Astrocyte (in vitro differentiated cells and primary cell): ENCODE measurements at regions not wholly inside any gene's neighbourhood (a gene's known extent, or its start where the extent isn't known, plus 50 kb on each side); places are given as distances from the start of the nearest gene placed in this dataset.

Experiments used
- DNase-seq: peaks from one replicate; pipeline ENCODE4 v3.0.0-alpha.2; 2010; ENCODE audit warnings: low read depth
- FAIRE-seq: peaks from 2 replicates; lab custom pipeline; 2011; peaks lifted over from hg19 to GRCh38; lab: Jason Lieb, UNC
- H2AFZ ChIP-seq: 2 replicates; pipeline ENCODE4 v1.6.0; 2012; ENCODE audit warnings: low read depth, low read length, inconsistent platforms
- H3K27ac ChIP-seq: 2 replicates; pipeline ENCODE4 v1.5.1; 2011; ENCODE audit warnings: low read depth, low read length, inconsistent platforms
- H3K27me3 ChIP-seq: 2 replicates; pipeline ENCODE4 v1.6.0; 2011; ENCODE audit warnings: low read length, inconsistent platforms; ENCODE audit not compliant: insufficient read depth
- H3K36me3 ChIP-seq: 2 replicates; pipeline ENCODE4 v1.5.1; 2011; ENCODE audit warnings: low read length, inconsistent platforms; ENCODE audit not compliant: insufficient read depth
- H3K4me1 ChIP-seq: 2 replicates; pipeline ENCODE4 v1.5.1; 2011; ENCODE audit warnings: low read length, inconsistent platforms; ENCODE audit not compliant: insufficient read depth
- H3K4me2 ChIP-seq: 2 replicates; pipeline ENCODE4 v1.6.0; 2012; ENCODE audit warnings: low read length, inconsistent platforms
- H3K4me3 ChIP-seq: 2 replicates; pipeline ENCODE4 v1.5.1; 2011; ENCODE audit warnings: low read depth, mild to moderate bottlenecking, low read length, inconsistent platforms; ENCODE audit not compliant: insufficient read depth
- H3K79me2 ChIP-seq: 2 replicates; pipeline ENCODE4 v1.6.0; 2012; ENCODE audit warnings: mild to moderate bottlenecking, low read length, inconsistent platforms; ENCODE audit not compliant: insufficient read depth
- H3K9ac ChIP-seq: 2 replicates; pipeline ENCODE4 v1.6.0; 2012; ENCODE audit warnings: mild to moderate bottlenecking, low read length, inconsistent platforms
- H3K9me3 ChIP-seq: 2 replicates; pipeline ENCODE4 v1.5.1; 2012; ENCODE audit warnings: low read depth, mild to moderate bottlenecking, low read length, inconsistent platforms; ENCODE audit not compliant: insufficient read depth
- H4K20me1 ChIP-seq: 2 replicates; pipeline ENCODE4 v1.6.0; 2012; ENCODE audit warnings: low read length, inconsistent platforms; ENCODE audit not compliant: insufficient read depth
- H3K27ac Mint-ChIP-seq: one replicate; pipeline ENCODE4 v1.8.0; 2021; ENCODE audit warnings: mild to moderate bottlenecking, mixed read lengths; ENCODE audit not compliant: unreplicated experiment
- H3K27me3 Mint-ChIP-seq: one replicate; pipeline ENCODE4 v1.8.0; 2021; ENCODE audit warnings: low read depth, mixed read lengths; ENCODE audit not compliant: unreplicated experiment
- H3K36me3 Mint-ChIP-seq: one replicate; pipeline ENCODE4 v1.8.0; 2021; ENCODE audit warnings: low read depth, mixed read lengths; ENCODE audit not compliant: unreplicated experiment
- H3K4me1 Mint-ChIP-seq: one replicate; pipeline ENCODE4 v1.8.0; 2021; ENCODE audit warnings: low read depth, mixed read lengths; ENCODE audit not compliant: unreplicated experiment
- H3K4me3 Mint-ChIP-seq: one replicate; pipeline ENCODE4 v1.8.0; 2021; ENCODE audit warnings: mild to moderate bottlenecking, moderate library complexity, mixed read lengths; ENCODE audit not compliant: unreplicated experiment
- H3K9me3 Mint-ChIP-seq: one replicate; pipeline ENCODE4 v1.8.0; 2021; ENCODE audit warnings: mild to moderate bottlenecking, mixed read lengths; ENCODE audit not compliant: unreplicated experiment
- EZH2 ChIP-seq: IDR thresholded peaks from 2 replicates; pipeline ENCODE4 v1.6.1; 2012; ENCODE audit warnings: mild to moderate bottlenecking, low read length, inconsistent platforms; ENCODE audit not compliant: insufficient read depth
- TF ChIP-seq, protein P1 (sequence below): IDR thresholded peaks from 2 replicates; pipeline ENCODE4 v1.5.1; 2011; ENCODE audit warnings: low read depth, mild to moderate bottlenecking, inconsistent platforms, low read length, moderate library complexity; ENCODE audit not compliant: insufficient read depth

DNA sequence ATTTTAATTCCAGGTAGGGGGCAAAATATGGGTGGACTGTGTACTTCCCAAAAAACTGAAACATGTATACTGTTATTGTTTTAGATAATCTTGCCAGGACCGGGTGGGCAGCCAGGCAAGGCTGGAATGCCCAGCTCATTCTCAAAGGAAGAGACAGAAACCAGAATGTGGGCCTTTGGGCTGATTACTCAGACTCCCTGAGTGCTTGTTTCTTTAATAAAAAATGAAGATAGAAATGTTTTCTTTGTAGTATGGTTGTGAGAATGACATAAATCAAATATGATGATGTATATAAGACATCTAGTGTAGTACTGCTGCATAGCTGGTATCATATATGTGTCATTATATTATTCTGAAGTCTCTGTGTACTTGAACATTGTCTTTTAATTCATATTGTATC is 231.6 kb upstream of the NT5C1B start:
- peaks cover 2% of the 10 kb centered on the region for H3K9me3 Mint-ChIP-seq
- H3K4me3 Mint-ChIP-seq: no peak overlapping the region

DNA sequence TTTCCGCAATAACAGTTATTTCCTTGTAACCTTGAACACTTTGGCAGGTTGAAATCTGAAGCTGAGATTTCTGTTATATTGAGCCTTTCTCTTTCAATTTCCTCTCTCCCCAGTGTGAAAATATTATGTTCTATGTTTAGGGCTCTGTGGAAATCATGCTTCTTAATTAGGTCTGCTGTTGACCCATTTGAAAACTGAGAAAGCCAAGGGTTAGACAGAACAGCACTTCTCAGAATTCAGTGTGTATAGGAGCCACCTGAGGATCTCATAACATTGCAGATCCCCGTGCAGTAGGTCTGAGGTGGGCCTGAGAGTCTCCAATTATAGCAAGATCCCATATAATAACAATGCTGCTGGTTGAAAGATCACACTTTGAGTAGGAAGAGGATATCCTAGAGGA is 230.2 kb upstream of the NT5C1B start:
- H4K20me1 ChIP-seq: no peaks in the 10 kb centered on the region
- H3K36me3 Mint-ChIP-seq: no peaks in the 10 kb centered on the region
- peaks cover 2% of the 10 kb centered on the region for H3K9me3 Mint-ChIP-seq
- no peak overlapping the region for H3K27ac ChIP-seq
- H3K4me2 ChIP-seq: no peak overlapping the region
- H3K27me3 Mint-ChIP-seq: peaks cover 4% of the 10 kb centered on the region
- no peak overlapping the region for H3K4me3 ChIP-seq
- H3K27me3 ChIP-seq: no peaks in the 10 kb centered on the region
- H3K4me3 Mint-ChIP-seq: no peak overlapping the region
- H3K4me1 ChIP-seq: peaks cover 4% of the 10 kb centered on the region
- no peak overlapping the region for H3K9ac ChIP-seq
- no peaks in the 10 kb centered on the region for H3K4me1 Mint-ChIP-seq
- no peaks in the 10 kb centered on the region for H3K79me2 ChIP-seq
- FAIRE-seq (no peak), DNase-seq (no peak)
- no peak for TF ChIP-seq EZH2
- TF ChIP-seq, protein P1, sequence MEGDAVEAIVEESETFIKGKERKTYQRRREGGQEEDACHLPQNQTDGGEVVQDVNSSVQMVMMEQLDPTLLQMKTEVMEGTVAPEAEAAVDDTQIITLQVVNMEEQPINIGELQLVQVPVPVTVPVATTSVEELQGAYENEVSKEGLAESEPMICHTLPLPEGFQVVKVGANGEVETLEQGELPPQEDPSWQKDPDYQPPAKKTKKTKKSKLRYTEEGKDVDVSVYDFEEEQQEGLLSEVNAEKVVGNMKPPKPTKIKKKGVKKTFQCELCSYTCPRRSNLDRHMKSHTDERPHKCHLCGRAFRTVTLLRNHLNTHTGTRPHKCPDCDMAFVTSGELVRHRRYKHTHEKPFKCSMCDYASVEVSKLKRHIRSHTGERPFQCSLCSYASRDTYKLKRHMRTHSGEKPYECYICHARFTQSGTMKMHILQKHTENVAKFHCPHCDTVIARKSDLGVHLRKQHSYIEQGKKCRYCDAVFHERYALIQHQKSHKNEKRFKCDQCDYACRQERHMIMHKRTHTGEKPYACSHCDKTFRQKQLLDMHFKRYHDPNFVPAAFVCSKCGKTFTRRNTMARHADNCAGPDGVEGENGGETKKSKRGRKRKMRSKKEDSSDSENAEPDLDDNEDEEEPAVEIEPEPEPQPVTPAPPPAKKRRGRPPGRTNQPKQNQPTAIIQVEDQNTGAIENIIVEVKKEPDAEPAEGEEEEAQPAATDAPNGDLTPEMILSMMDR: no peak
- H3K27ac Mint-ChIP-seq: no peak overlapping the region
- H2AFZ ChIP-seq: no peak overlapping the region
- no peaks in the 10 kb centered on the region for H3K36me3 ChIP-seq
- H3K9me3 ChIP-seq: no peaks in the 10 kb centered on the region

More for the DNA sequence above, 231.6 kb upstream of the NT5C1B start:
- Histone ChIP-seq H3K9ac (no peak overlapping the region), H4K20me1 (no peaks in the 10 kb centered on the region), H3K4me2 (no peak overlapping the region), H3K4me1 (no peaks in the 10 kb centered on the region), H3K4me3 (no peak overlapping the region), H3K9me3 (no peaks in the 10 kb centered on the region), H2AFZ (no peak overlapping the region), H3K36me3 (no peaks in the 10 kb centered on the region), H3K27me3 (no peaks in the 10 kb centered on the region), H3K27ac (no peak overlapping the region), H3K79me2 (no peaks in the 10 kb centered on the region)
- H3K27me3 Mint-ChIP-seq: peaks cover 2% of the 10 kb centered on the region
- no peaks in the 10 kb centered on the region for H3K4me1 Mint-ChIP-seq
- no peak for DNase-seq
- H3K27ac Mint-ChIP-seq: no peak overlapping the region
- no peaks in the 10 kb centered on the region for H3K36me3 Mint-ChIP-seq
- TF ChIP-seq EZH2: no peak
- TF ChIP-seq, protein P1: no peak
- FAIRE-seq: no peak

DNA sequence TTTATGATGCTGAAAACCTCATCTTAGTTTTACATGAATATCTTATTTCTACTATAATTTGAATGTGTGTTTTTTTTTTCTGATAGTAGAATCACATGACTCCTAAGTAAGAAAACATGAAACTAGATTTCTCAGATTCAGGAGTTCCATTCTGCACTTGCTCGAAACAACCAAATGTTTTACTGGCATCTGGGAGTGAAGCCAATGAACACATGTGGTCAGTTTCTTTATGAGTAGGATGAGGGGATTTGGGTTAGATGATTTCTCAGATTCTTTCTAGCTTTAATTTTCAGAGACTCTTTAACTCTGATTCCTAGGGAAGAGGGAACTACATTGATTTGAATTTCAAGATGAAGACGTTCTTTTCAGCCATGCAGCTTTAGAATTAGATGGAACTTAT is 225.0 kb upstream of the NT5C1B start:
- peak; percentile 84 for DNase-seq
- peaks cover 4% of the 10 kb centered on the region for H3K27me3 Mint-ChIP-seq

More for the DNA sequence above, 225.0 kb upstream of the NT5C1B start:
- Histone ChIP-seq H3K9me3 (no peaks in the 10 kb centered on the region), H3K27me3 (no peaks in the 10 kb centered on the region), H3K4me2 (no peak overlapping the region), H3K79me2 (no peaks in the 10 kb centered on the region), H4K20me1 (no peaks in the 10 kb centered on the region), H3K4me1 (peaks cover 5% of the 10 kb centered on the region), H2AFZ (no peak overlapping the region), H3K27ac (no peak overlapping the region), H3K9ac (no peak overlapping the region), H3K36me3 (no peaks in the 10 kb centered on the region), H3K4me3 (no peak overlapping the region)
- Mint-ChIP-seq H3K36me3 (no peaks in the 10 kb centered on the region), H3K4me1 (no peaks in the 10 kb centered on the region), H3K9me3 (no peaks in the 10 kb centered on the region), H3K4me3 (no peak overlapping the region), H3K27ac (no peak overlapping the region)
- TF ChIP-seq EZH2: no peak
- TF ChIP-seq, protein P1: no peak
- peak; percentile 52 for FAIRE-seq
